Renal cortex interstitium (tissue), 11 donors: ENCODE measurements at regions not wholly inside any gene's neighbourhood (a gene's known extent, or its start where the extent isn't known, plus 50 kb on each side); places are given as distances from the start of the nearest gene placed in this dataset.
"Not testable (repeated sequence)": the region's sequence is repeated elsewhere in the genome, so short reads cannot be mapped to it uniquely, and the experiment has no call there.

Experiments used
- DNase-seq, 11 donors: peaks; one replicate each; pipeline ENCODE4 v3.0.0-alpha.2; 2013; ENCODE audit warnings: low read depth in 9 of 11, low spot score in 4 of 11; ENCODE audit errors: extremely low read depth in 1 of 11

DNA sequence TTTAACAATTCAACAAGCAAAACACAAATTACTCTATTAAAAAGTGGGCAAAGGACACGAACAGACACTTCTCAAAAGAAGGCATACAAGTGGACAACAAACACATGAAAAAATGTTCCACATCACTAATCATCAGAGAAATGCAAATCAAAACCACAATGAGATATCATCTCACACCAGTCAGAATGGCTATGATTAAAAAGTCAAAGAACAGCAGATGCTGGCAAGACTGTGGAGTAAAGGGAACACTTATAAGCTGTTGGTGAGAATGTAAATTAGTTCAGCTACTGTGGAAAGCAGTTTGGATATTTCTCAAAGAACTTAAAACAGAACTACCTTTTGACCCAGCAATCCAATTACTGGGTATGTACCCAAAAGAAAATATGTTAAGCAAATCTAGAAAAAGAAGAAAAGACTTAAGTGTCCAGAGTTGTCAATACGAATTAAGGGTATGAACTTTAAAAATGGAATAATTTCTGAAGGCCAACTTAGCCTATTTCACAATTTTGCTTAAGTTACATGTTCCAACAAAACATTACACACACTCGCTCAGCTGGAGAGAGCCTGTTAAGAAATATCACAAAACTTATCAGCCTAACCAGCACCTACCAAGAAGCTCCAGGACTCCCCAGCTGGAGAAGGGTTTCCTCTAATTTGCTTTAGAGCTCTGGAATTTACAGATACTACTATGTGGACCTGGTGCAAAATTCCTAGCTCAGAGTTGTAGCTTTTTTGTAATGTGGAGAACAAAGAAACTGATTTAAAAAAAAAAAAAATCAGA lies 232.1 kb downstream of the DUSP10 start:
- DNase-seq = no peak

- no peak for DNase-seq
Measured at GRCh38 chr1:221510793-221511503, 230.9 kb downstream of the DUSP10 start.

- no peak for DNase-seq
Measured at GRCh38 chr1:221511797-221512196, 230.1 kb downstream of the DUSP10 start.

DNA sequence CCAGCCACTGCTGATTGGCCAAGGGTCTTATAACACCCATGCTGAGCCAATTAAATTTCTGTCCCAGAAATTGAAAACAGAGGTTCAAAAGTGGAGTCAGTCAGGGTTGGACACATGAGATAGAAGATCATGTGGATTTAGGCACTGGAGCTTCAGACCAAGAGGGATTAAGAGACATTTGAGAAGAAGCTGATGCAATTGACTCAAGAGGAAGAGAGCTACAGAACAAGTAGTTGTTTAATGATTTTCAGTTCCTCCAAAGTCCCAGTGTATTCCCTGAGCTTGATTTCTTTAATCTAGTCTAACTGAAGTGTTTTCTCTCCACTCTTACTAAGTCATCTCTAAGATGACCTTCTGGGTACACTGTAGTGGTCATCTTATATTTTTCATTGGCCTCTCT lies 227.1 kb downstream of the DUSP10 start:
- DNase-seq = no peak

GRCh38 chr1:221515496-221515895 lies 226.4 kb downstream of the DUSP10 start:
- no peak for DNase-seq

- no peak for DNase-seq
Measured at GRCh38 chr1:221517961-221518360, 223.9 kb downstream of the DUSP10 start.

- DNase-seq = no peak
Measured at GRCh38 chr1:221520250-221520649, 221.6 kb downstream of the DUSP10 start.

- DNase-seq = no peak
Measured at GRCh38 chr1:221521686-221522085, 220.2 kb downstream of the DUSP10 start.

- no peak for DNase-seq
Measured at GRCh38 chr1:221522529-221522940, 219.4 kb downstream of the DUSP10 start.

DNA sequence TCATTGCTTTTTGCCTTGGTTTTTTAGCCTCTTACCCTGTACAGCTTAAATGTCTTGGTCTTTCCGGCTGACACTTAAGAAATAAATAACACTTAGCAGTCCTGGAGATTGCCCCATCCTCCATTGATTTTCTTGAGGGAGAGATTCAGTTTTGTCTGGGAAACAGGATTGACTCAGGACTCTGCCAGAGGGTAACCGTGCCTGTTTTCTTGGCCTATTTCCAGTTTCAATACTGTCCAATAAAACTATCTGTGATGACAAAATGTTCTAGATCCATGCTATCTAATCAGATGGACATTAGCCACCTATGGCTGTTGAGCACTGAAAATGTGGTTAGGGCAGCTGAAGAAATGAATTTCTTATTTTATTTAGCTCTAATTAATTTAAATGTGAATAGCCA lies 216.1 kb downstream of the DUSP10 start:
- DNase-seq = no peak

DNA sequence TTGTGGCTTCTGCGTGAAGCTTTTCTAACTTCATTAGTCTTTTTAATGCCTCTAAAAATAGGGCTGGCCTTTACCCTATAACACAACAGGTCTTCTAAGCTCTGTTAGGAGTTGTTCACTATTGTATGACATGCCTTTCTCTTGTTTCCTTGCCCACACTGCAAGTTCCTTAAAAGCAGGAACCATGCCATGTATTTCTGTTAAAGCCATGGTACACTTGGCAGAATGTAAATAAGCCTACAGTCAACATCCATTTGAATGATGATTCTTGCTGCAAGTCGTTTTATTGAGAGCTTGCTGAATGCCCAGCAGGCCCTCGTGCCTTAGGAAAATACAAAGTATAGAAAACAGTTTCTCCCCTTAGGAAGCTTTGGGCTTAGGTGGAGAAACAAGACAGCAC lies 214.6 kb downstream of the DUSP10 start:
- DNase-seq = no peak

- no peak for DNase-seq
Measured at GRCh38 chr1:221527886-221528624, 213.8 kb downstream of the DUSP10 start.

GRCh38 chr1:221530159-221530558 lies 211.7 kb downstream of the DUSP10 start:
- DNase-seq = not testable (repeated sequence)

- no peak for DNase-seq
Measured at GRCh38 chr1:221530791-221531190, 211.1 kb downstream of the DUSP10 start.

GRCh38 chr1:221532071-221532773 lies 209.7 kb downstream of the DUSP10 start:
- DNase-seq = no peak

DNA sequence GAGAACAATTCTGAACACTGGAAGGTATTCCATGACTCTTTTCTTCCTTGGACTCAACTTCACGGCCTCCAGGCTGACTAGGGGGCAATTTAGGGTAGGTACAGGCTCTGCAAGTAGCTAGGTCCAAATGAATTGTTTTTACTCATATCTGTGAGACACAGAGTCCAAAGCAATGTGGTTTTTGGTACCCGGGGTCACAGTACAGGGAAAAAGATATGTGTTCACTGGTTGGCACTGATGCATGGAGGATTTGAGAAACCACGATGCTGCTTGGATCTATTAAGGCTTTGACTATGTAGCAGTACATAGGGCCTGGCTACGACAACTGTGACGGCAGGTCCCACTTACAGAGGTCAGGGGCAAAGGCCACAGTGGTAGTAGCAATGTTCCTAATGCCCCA lies 200.6 kb downstream of the DUSP10 start:
- DNase-seq = no peak

DNA sequence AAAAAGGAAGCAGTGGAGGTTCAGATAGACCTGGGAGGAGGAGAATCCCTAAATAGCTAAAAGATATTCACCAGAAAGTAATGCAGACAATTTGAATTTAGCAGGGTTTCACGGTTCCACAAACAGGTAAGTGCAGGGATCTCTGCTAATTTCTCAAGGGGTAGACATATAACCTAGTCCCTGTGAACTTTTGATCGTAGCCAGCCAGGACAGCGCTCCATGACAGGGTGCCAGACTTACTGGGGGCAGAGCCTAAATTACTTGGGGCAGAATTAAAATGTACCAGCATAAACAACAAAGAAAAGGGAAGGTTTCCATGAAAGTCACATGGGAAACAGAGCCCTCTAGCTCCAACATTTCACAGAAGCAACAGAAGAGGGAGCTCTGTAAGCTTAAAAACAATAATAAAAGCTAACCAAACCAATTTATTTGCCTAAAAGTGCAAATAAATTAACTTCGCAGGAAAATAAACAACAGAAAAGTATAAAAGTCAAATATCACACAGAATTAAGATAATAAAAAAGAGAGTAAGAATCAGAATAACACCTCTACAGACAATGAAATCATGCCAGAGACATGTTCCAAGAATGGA lies 198.3 kb downstream of the DUSP10 start:
- DNase-seq = peak in 1 of 11 donors; percentile 3

- DNase-seq = peak in 1 of 11 donors; percentile 5
Measured at GRCh38 chr1:221548942-221549341, 192.9 kb downstream of the DUSP10 start.

DNA sequence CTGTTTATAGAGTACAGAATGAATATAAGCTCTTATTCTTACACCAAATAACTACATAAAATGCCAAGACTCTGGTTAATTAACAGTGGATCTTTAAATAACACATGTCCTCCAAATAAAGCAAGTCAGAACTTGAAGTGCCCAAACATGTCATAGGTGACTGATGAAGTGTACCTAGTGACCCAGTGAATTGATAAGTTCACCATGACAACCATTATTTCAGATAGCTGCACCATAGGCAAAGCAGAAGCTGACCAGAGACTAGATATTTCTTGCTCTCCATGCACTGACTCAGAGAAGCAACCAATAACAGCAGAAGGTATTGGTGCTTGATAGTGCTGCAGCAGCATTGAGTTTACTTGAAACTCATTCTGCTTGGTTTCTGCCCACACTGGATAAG lies 192.1 kb downstream of the DUSP10 start:
- no peak for DNase-seq
